Fibroblast of lung (primary cell): ENCODE measurements at regions not wholly inside any gene's neighbourhood (a gene's known extent, or its start where the extent isn't known, plus 50 kb on each side); places are given as distances from the start of the nearest gene placed in this dataset.

Experiments used
- DNase-seq, 2 donors: peaks; one replicate each; pipeline versions ENCODE4 v3.0.0 to v3.0.0-alpha.2; 2010; ENCODE audit warnings: low read depth in 2 of 2
- H2AFZ ChIP-seq: 2 replicates; pipeline ENCODE4 v1.5.1; 2012; ENCODE audit warnings: low read length, control low read depth, inconsistent platforms
- H3K27ac ChIP-seq: 2 replicates; pipeline ENCODE4 v1.5.1; 2011; ENCODE audit warnings: low read length, control low read depth; ENCODE audit not compliant: insufficient read depth
- H3K27me3 ChIP-seq: 2 replicates; pipeline ENCODE4 v1.5.1; 2011; ENCODE audit warnings: mild to moderate bottlenecking, low read length; ENCODE audit not compliant: control insufficient read depth, insufficient read depth
- H3K36me3 ChIP-seq: 2 replicates; pipeline ENCODE4 v1.5.1; 2011; ENCODE audit warnings: low read length; ENCODE audit not compliant: control insufficient read depth, insufficient read depth
- H3K4me1 ChIP-seq: 2 replicates; pipeline ENCODE4 v1.5.1; 2011; ENCODE audit warnings: low read length; ENCODE audit not compliant: control insufficient read depth, insufficient read depth; ENCODE audit errors: extremely low read depth
- H3K4me2 ChIP-seq: 2 replicates; pipeline ENCODE4 v1.5.1; 2011; ENCODE audit warnings: low read length, control low read depth; ENCODE audit not compliant: insufficient read depth; ENCODE audit errors: extremely low read depth
- H3K4me3 ChIP-seq, 4 experiments: fragments of 200-600 bp in 1 of 4; sonication (generic) in 1 of 4; replicated peaks in 1 of 4; 2 replicates each; pipeline ENCODE4 v1.5.1; 2011 to 2016; ENCODE audit warnings: low read length in 4 of 4, low read depth in 3 of 4, mild to moderate bottlenecking in 3 of 4, control low read depth in 2 of 4, inconsistent platforms in 1 of 4, mixed read lengths in 1 of 4; ENCODE audit not compliant: insufficient read depth in 1 of 4; ENCODE audit errors: control extremely low read depth in 1 of 4
- H3K79me2 ChIP-seq: 2 replicates; pipeline ENCODE4 v1.5.1; 2012; ENCODE audit warnings: mild to moderate bottlenecking, low read length, inconsistent platforms; ENCODE audit not compliant: control insufficient read depth, insufficient read depth
- H3K9ac ChIP-seq: 2 replicates; pipeline ENCODE4 v1.5.1; 2011; ENCODE audit warnings: mild to moderate bottlenecking, low read length, control low read depth; ENCODE audit not compliant: insufficient read depth
- H3K9me3 ChIP-seq: 2 replicates; pipeline ENCODE4 v1.5.1; 2012; ENCODE audit warnings: low read depth, low read length; ENCODE audit not compliant: control insufficient read depth, insufficient read depth
- H4K20me1 ChIP-seq: 2 replicates; pipeline ENCODE4 v1.5.1; 2011; ENCODE audit warnings: low read length; ENCODE audit not compliant: control insufficient read depth, insufficient read depth; ENCODE audit errors: extremely low read depth
- EZH2 ChIP-seq: IDR thresholded peaks from 2 replicates; pipeline ENCODE4 v1.5.1; 2012; ENCODE audit warnings: low read length, control low read depth, mild to moderate bottlenecking; ENCODE audit errors: missing control alignments
- TF ChIP-seq, protein P1 (sequence below), 2 donors: IDR thresholded peaks in 1 of 2; conservative IDR thresholded peaks in 1 of 2; 1 replicate in 1 of 2; 2 replicates in 1 of 2; pipeline ENCODE4 v1.5.1; 2011 to 2012; ENCODE audit warnings: low read length in 2 of 2, control low read depth in 1 of 2, inconsistent platforms in 1 of 2, low read depth in 1 of 2, mild to moderate bottlenecking in 1 of 2

GRCh38 chr10:10094691-10095090 lies 923.0 kb upstream of the CELF2 start:
- Histone ChIP-seq H3K27ac (no peak overlapping the region), H3K79me2 (no peaks in the 10 kb centered on the region), H3K4me2 (no peak overlapping the region), H2AFZ (no peak overlapping the region), H3K4me1 (no peaks in the 10 kb centered on the region), H3K9me3 (no peaks in the 10 kb centered on the region), H3K36me3 (no peaks in the 10 kb centered on the region), H3K9ac (no peak overlapping the region), H4K20me1 (no peaks in the 10 kb centered on the region), H3K4me3 (no peak overlapping the region), H3K27me3 (no peaks in the 10 kb centered on the region)
- no peak for TF ChIP-seq EZH2
- TF ChIP-seq, protein P1, sequence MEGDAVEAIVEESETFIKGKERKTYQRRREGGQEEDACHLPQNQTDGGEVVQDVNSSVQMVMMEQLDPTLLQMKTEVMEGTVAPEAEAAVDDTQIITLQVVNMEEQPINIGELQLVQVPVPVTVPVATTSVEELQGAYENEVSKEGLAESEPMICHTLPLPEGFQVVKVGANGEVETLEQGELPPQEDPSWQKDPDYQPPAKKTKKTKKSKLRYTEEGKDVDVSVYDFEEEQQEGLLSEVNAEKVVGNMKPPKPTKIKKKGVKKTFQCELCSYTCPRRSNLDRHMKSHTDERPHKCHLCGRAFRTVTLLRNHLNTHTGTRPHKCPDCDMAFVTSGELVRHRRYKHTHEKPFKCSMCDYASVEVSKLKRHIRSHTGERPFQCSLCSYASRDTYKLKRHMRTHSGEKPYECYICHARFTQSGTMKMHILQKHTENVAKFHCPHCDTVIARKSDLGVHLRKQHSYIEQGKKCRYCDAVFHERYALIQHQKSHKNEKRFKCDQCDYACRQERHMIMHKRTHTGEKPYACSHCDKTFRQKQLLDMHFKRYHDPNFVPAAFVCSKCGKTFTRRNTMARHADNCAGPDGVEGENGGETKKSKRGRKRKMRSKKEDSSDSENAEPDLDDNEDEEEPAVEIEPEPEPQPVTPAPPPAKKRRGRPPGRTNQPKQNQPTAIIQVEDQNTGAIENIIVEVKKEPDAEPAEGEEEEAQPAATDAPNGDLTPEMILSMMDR (conservative IDR thresholded peaks at IDR 0.05 in 1 of 2, IDR thresholded peaks at IDR 0.05 in 1 of 2; ENCODE audit: low read depth in 1 of 2, low read length in 2 of 2) = no peak
- DNase-seq = peak in 1 of 2 donors; percentile 55

- Histone ChIP-seq H3K4me2 (no peak overlapping the region), H3K4me3 (no peak overlapping the region), H3K27me3 (no peaks in the 10 kb centered on the region), H3K27ac (no peak overlapping the region), H4K20me1 (no peaks in the 10 kb centered on the region), H3K9me3 (no peaks in the 10 kb centered on the region), H3K9ac (no peak overlapping the region), H3K4me1 (no peaks in the 10 kb centered on the region), H3K79me2 (no peaks in the 10 kb centered on the region), H2AFZ (no peak overlapping the region), H3K36me3 (no peaks in the 10 kb centered on the region)
- peak in 1 of 2 donors; percentile 55 for DNase-seq
- TF ChIP-seq, protein P1 (conservative IDR thresholded peaks at IDR 0.05 in 1 of 2, IDR thresholded peaks at IDR 0.05 in 1 of 2; ENCODE audit: low read depth in 1 of 2, low read length in 2 of 2) = no peak
Observed at GRCh38 chr10:10096296-10096695, 921.4 kb upstream of the CELF2 start.

DNA sequence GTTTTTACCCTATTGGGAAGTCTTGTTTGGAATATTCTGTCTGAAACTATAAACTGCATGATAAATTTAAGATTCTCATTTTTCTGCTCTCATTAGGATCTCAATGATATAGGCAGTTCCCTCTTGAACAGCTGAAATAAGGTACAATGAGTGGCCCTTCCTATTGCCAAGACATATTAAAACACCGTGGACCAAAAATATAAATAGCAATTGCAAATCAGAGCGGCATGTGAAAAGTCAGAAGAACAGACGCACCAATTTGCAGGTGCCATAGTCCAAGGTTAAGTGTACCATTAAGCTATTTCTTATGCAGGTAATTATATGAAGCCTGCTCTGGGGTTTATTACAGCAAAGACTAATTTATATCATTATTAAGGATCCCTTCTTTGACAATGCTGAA lies 920.8 kb upstream of the CELF2 start:
- H3K9me3 ChIP-seq = no peaks in the 10 kb centered on the region
- DNase-seq = no peak
- H3K4me3 ChIP-seq = no peak overlapping the region
- no peaks in the 10 kb centered on the region for H3K27me3 ChIP-seq
- H3K36me3 ChIP-seq = no peaks in the 10 kb centered on the region
- no peaks in the 10 kb centered on the region for H3K79me2 ChIP-seq
- H2AFZ ChIP-seq = no peak overlapping the region
- H4K20me1 ChIP-seq = no peaks in the 10 kb centered on the region
- H3K9ac ChIP-seq = no peak overlapping the region
- H3K4me1 ChIP-seq = no peaks in the 10 kb centered on the region
- H3K27ac ChIP-seq = no peak overlapping the region
- no peak for TF ChIP-seq EZH2
- TF ChIP-seq, protein P1 (conservative IDR thresholded peaks at IDR 0.05 in 1 of 2, IDR thresholded peaks at IDR 0.05 in 1 of 2; ENCODE audit: low read depth in 1 of 2, low read length in 2 of 2) = no peak
- no peak overlapping the region for H3K4me2 ChIP-seq
